ENCODE measurements at regions not wholly inside any gene's neighbourhood (a gene's known extent, or its start where the extent isn't known, plus 50 kb on each side); places are given as distances from the start of the nearest gene placed in this dataset.

DNA sequence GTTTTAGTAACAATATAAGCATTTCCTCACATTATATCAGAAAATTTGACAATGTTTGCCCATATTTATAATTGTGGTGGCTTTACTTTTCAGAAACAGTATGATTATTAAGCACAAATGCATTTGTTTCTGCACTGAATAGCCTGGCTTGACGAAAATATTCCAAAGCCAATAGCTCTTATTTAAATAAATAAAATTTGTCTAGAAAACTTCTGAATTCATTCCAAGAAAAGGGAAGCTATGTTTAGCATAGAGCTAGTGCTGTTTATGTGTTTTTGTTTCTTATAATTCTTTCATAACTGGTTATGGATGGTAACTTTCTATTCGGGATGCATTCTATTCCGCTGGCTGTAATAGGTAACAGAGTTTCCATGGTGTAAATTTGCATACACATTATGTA, 268.6 kb downstream of the PTBP2 start:
- DNase-seq (no peak), ATAC-seq (no peak)
- Histone ChIP-seq H3K36me3 (ENCODE audit: insufficient read depth in 1 of 2, low read depth in 1 of 2) (no peaks in the 10 kb centered on the region), H3K27me3 (ENCODE audit: insufficient read depth in 3 of 3, low read length in 2 of 3) (no peaks in the 10 kb centered on the region), H3K27ac (no peak overlapping the region), H3K4me1 (no peaks in the 10 kb centered on the region), H3K9me3 (no peaks in the 10 kb centered on the region), H3K4me3 (no peak overlapping the region)
- intact Hi-C loops (cut with DNase I): no loop called here
- TF ChIP-seq, protein P1, sequence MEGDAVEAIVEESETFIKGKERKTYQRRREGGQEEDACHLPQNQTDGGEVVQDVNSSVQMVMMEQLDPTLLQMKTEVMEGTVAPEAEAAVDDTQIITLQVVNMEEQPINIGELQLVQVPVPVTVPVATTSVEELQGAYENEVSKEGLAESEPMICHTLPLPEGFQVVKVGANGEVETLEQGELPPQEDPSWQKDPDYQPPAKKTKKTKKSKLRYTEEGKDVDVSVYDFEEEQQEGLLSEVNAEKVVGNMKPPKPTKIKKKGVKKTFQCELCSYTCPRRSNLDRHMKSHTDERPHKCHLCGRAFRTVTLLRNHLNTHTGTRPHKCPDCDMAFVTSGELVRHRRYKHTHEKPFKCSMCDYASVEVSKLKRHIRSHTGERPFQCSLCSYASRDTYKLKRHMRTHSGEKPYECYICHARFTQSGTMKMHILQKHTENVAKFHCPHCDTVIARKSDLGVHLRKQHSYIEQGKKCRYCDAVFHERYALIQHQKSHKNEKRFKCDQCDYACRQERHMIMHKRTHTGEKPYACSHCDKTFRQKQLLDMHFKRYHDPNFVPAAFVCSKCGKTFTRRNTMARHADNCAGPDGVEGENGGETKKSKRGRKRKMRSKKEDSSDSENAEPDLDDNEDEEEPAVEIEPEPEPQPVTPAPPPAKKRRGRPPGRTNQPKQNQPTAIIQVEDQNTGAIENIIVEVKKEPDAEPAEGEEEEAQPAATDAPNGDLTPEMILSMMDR (IDR thresholded peaks at IDR 0.05): no peak
- 79 to 90% (median 81%) methylated on average over 3 of the region's 3 CpGs for WGBS, 3 donors

DNA sequence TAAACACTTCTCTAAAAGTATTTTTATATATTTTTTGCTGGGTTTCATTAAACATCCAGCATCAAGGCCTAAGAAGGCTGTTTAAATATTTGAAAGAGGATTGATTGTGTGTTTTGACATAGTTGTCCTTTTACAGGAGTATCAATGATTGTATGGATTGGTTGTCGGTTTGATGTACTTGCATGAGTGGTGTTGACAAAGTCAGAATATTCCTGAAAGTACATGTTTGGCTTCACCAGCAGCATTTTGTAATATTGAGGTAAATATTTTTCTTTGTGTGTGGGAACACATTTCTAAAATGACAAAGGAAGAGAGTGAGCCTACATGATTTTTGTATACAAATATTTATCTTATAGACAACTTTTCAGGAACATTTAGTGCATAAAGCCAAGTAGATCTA, 269.7 kb downstream of the PTBP2 start:
- DNase-seq (no peak), ATAC-seq (no peak)
- no peaks in the 10 kb centered on the region for H3K36me3 ChIP-seq (ENCODE audit: insufficient read depth in 1 of 2, low read depth in 1 of 2)
- TF ChIP-seq, protein P1 (IDR thresholded peaks at IDR 0.05): no peak
- no peaks in the 10 kb centered on the region for H3K27me3 ChIP-seq (ENCODE audit: insufficient read depth in 3 of 3, low read length in 2 of 3)
- intact Hi-C loops (cut with DNase I): no loop called here
- no peaks in the 10 kb centered on the region for H3K4me1 ChIP-seq
- no peak overlapping the region for H3K4me3 ChIP-seq
- WGBS, 3 donors: 92 to 100% (median 100%) methylated on average over 1 of the region's 1 CpG
- H3K9me3 ChIP-seq: no peaks in the 10 kb centered on the region
- no peak overlapping the region for H3K27ac ChIP-seq

DNA sequence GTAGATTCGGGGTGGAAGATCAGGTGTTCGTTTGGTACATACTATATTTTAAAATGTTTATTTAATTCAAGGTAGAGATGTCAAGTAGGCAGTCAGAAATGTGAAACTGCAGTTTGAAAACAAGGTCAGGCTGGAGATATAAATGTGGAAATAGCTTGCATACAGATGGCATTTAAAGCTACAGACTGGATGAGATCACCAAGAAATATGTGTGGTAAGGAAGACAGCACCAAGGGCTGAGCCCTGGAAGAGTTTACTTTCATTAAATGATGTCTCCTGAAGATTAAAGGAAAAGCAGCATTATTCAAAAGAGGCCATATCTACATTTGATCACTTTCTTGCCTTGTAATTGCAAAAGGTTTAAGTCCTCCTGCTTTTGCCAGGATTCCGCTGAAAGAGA, 271.3 kb downstream of the PTBP2 start:
- no peak overlapping the region for H3K4me3 ChIP-seq
- H3K36me3 ChIP-seq (ENCODE audit: insufficient read depth in 1 of 2, low read depth in 1 of 2): no peaks in the 10 kb centered on the region
- ATAC-seq (no peak), DNase-seq (no peak)
- WGBS, 3 donors: 89 to 93% (median 92%) methylated on average over 3 of the region's 3 CpGs
- no peaks in the 10 kb centered on the region for H3K27me3 ChIP-seq (ENCODE audit: insufficient read depth in 3 of 3, low read length in 2 of 3)
- H3K4me1 ChIP-seq: no peaks in the 10 kb centered on the region
- no peak overlapping the region for H3K27ac ChIP-seq
- H3K9me3 ChIP-seq: no peaks in the 10 kb centered on the region
- TF ChIP-seq, protein P1 (IDR thresholded peaks at IDR 0.05): no peak
- intact Hi-C loops (cut with DNase I): no loop called here

- Histone ChIP-seq H3K4me1 (no peaks in the 10 kb centered on the region), H3K4me3 (no peak overlapping the region), H3K9me3 (no peaks in the 10 kb centered on the region), H3K27ac (no peak overlapping the region), H3K27me3 (ENCODE audit: insufficient read depth in 3 of 3, low read length in 2 of 3) (no peaks in the 10 kb centered on the region), H3K36me3 (ENCODE audit: insufficient read depth in 1 of 2, low read depth in 1 of 2) (no peaks in the 10 kb centered on the region)
- 39 to 47% (median 42%) methylated on average over 3 of the region's 3 CpGs for WGBS, 3 donors
- DNase-seq: no peak
- TF ChIP-seq, protein P1 (IDR thresholded peaks at IDR 0.05): no peak
- peak in 2 of 4 donors; percentile 22 to 48 for ATAC-seq
- intact Hi-C loops (cut with DNase I): no loop called here
Measured at GRCh38 chr1:96995351-96995750, 273.8 kb downstream of the PTBP2 start.

DNA sequence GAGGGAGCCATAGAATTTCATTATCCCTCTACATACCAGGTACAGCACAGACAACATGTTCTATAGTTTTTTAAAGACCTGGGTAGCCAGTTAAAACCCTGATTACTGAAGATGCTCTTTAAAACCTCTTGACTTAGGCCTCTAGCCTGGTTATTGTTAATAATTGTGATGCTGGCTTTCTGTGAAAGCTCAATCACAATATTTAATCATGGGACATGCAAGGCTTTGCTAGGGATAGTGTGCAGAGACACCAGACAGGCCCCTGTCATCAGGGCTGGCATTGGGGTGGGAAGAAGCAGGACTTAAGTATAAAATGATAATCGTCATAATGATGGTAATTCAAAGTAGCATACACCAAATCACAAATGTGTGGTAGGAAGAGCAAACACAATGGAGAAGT, 274.4 kb downstream of the PTBP2 start:
- WGBS, 3 donors: 70 to 86% (median 78%) methylated on average over 1 of the region's 1 CpG
- H3K27ac ChIP-seq: no peak overlapping the region

More for the DNA sequence above, 274.4 kb downstream of the PTBP2 start:
- Histone ChIP-seq H3K36me3 (ENCODE audit: insufficient read depth in 1 of 2, low read depth in 1 of 2) (no peaks in the 10 kb centered on the region), H3K9me3 (no peaks in the 10 kb centered on the region), H3K4me1 (no peaks in the 10 kb centered on the region), H3K4me3 (no peak overlapping the region), H3K27me3 (ENCODE audit: insufficient read depth in 3 of 3, low read length in 2 of 3) (no peaks in the 10 kb centered on the region)
- intact Hi-C loops (cut with DNase I): no loop called here
- ATAC-seq (no peak), DNase-seq (no peak)
- TF ChIP-seq, protein P1 (IDR thresholded peaks at IDR 0.05): no peak
